Stimulated activated effector memory CD8-positive, alpha-beta T cell treated with anti-CD3 and anti-CD28 coated beads, Interleukin-12 subunit alpha, Interleukin-12 subunit beta, amount 100 ng/mL, for 72 hours (primary cell): ENCODE measurements at regions not wholly inside any gene's neighbourhood (a gene's known extent, or its start where the extent isn't known, plus 50 kb on each side); places are given as distances from the start of the nearest gene placed in this dataset.

Experiments used
- ATAC-seq: fragments of 150-1000 bp; cut with Tn5 transposase; 2 replicates; pipeline ENCODE4 v1.10.0; 2021
- DNase-seq, 2 donors: peaks; one replicate each; pipeline ENCODE4 v3.0.0; 2021 to 2022; ENCODE audit warnings: low spot score in 2 of 2
- H3K27ac Mint-ChIP-seq: one replicate; pipeline ENCODE4 v1.8.0; 2022; ENCODE audit warnings: mild to moderate bottlenecking, mixed read lengths
- H3K36me3 Mint-ChIP-seq: one replicate; pipeline ENCODE4 v1.8.0; 2022; ENCODE audit warnings: mild to moderate bottlenecking, mixed read lengths
- H3K4me1 Mint-ChIP-seq: one replicate; pipeline ENCODE4 v1.8.0; 2022; ENCODE audit warnings: mixed read lengths
- H3K4me3 Mint-ChIP-seq: one replicate; pipeline ENCODE4 v1.8.0; 2022; ENCODE audit warnings: mild to moderate bottlenecking, mixed read lengths
- H3K9me3 Mint-ChIP-seq: one replicate; pipeline ENCODE4 v1.8.0; 2022; ENCODE audit warnings: mixed read lengths

GRCh38 chr7:152970481-152970880 lies 210.9 kb downstream of the ACTR3B start:
- Mint-ChIP-seq H3K36me3 (no peaks in the 10 kb centered on the region), H3K4me3 (no peak overlapping the region), H3K27ac (no peak overlapping the region), H3K4me1 (no peaks in the 10 kb centered on the region), H3K9me3 (peaks cover 6% of the 10 kb centered on the region)
- ATAC-seq (no peak), DNase-seq (no peak)

- H3K4me3 Mint-ChIP-seq = no peak overlapping the region
- no peak for DNase-seq
- no peaks in the 10 kb centered on the region for H3K4me1 Mint-ChIP-seq
- ATAC-seq = no peak
- peaks cover 6% of the 10 kb centered on the region for H3K9me3 Mint-ChIP-seq
- no peak overlapping the region for H3K27ac Mint-ChIP-seq
- no peaks in the 10 kb centered on the region for H3K36me3 Mint-ChIP-seq
Observed at GRCh38 chr7:152974577-152974976, 215.0 kb downstream of the ACTR3B start.

- DNase-seq (no peak), ATAC-seq (no peak)
- H3K4me1 Mint-ChIP-seq = no peaks in the 10 kb centered on the region
- no peak overlapping the region for H3K27ac Mint-ChIP-seq
- no peaks in the 10 kb centered on the region for H3K36me3 Mint-ChIP-seq
- H3K9me3 Mint-ChIP-seq = peaks cover 6% of the 10 kb centered on the region
- H3K4me3 Mint-ChIP-seq = no peak overlapping the region
Observed at GRCh38 chr7:152975076-152975475, 215.5 kb downstream of the ACTR3B start.

GRCh38 chr7:152979376-152979775 lies 219.8 kb downstream of the ACTR3B start:
- no peaks in the 10 kb centered on the region for H3K9me3 Mint-ChIP-seq
- H3K4me1 Mint-ChIP-seq = no peaks in the 10 kb centered on the region
- H3K36me3 Mint-ChIP-seq = no peaks in the 10 kb centered on the region
- no peak overlapping the region for H3K4me3 Mint-ChIP-seq
- no peak overlapping the region for H3K27ac Mint-ChIP-seq
- ATAC-seq = no peak
- DNase-seq = no peak

GRCh38 chr7:152984421-152984820 lies 224.9 kb downstream of the ACTR3B start:
- H3K9me3 Mint-ChIP-seq = no peaks in the 10 kb centered on the region
- DNase-seq = no peak
- no peak overlapping the region for H3K4me3 Mint-ChIP-seq
- ATAC-seq = no peak
- H3K36me3 Mint-ChIP-seq = no peaks in the 10 kb centered on the region
- H3K4me1 Mint-ChIP-seq = no peaks in the 10 kb centered on the region
- no peak overlapping the region for H3K27ac Mint-ChIP-seq

GRCh38 chr7:152986376-152986775 lies 226.8 kb downstream of the ACTR3B start:
- Mint-ChIP-seq H3K4me1 (no peaks in the 10 kb centered on the region), H3K36me3 (no peaks in the 10 kb centered on the region), H3K27ac (no peak overlapping the region), H3K4me3 (no peak overlapping the region), H3K9me3 (no peaks in the 10 kb centered on the region)
- no peak for ATAC-seq
- DNase-seq = no peak

- ATAC-seq (no peak), DNase-seq (no peak)
- Mint-ChIP-seq H3K4me1 (no peaks in the 10 kb centered on the region), H3K27ac (no peak overlapping the region), H3K4me3 (no peak overlapping the region), H3K36me3 (no peaks in the 10 kb centered on the region), H3K9me3 (no peaks in the 10 kb centered on the region)
Observed at GRCh38 chr7:152987656-152988055, 228.1 kb downstream of the ACTR3B start.

- Mint-ChIP-seq H3K4me3 (no peak overlapping the region), H3K4me1 (no peaks in the 10 kb centered on the region), H3K36me3 (no peaks in the 10 kb centered on the region), H3K9me3 (no peaks in the 10 kb centered on the region), H3K27ac (no peak overlapping the region)
- no peak for DNase-seq
- no peak for ATAC-seq
Observed at GRCh38 chr7:152989889-152990380, 230.4 kb downstream of the ACTR3B start.

GRCh38 chr7:152998420-152998819 lies 238.9 kb downstream of the ACTR3B start:
- Mint-ChIP-seq H3K27ac (no peak overlapping the region), H3K4me1 (no peaks in the 10 kb centered on the region), H3K36me3 (no peaks in the 10 kb centered on the region), H3K4me3 (no peak overlapping the region), H3K9me3 (peaks cover 2% of the 10 kb centered on the region)
- ATAC-seq (no peak), DNase-seq (no peak)

- Mint-ChIP-seq H3K27ac (no peak overlapping the region), H3K9me3 (peaks cover 2% of the 10 kb centered on the region), H3K4me3 (no peak overlapping the region), H3K4me1 (no peaks in the 10 kb centered on the region), H3K36me3 (no peaks in the 10 kb centered on the region)
- DNase-seq = no peak
- no peak for ATAC-seq
Observed at GRCh38 chr7:153002115-153002514, 242.6 kb downstream of the ACTR3B start.

GRCh38 chr7:153002572-153002971 lies 243.0 kb downstream of the ACTR3B start:
- no peak overlapping the region for H3K4me3 Mint-ChIP-seq
- DNase-seq (no peak), ATAC-seq (no peak)
- H3K9me3 Mint-ChIP-seq = peaks cover 2% of the 10 kb centered on the region
- no peak overlapping the region for H3K27ac Mint-ChIP-seq
- no peaks in the 10 kb centered on the region for H3K36me3 Mint-ChIP-seq
- H3K4me1 Mint-ChIP-seq = no peaks in the 10 kb centered on the region

- ATAC-seq (no peak), DNase-seq (no peak)
- H3K36me3 Mint-ChIP-seq = no peaks in the 10 kb centered on the region
- no peak overlapping the region for H3K4me3 Mint-ChIP-seq
- H3K27ac Mint-ChIP-seq = no peak overlapping the region
- H3K4me1 Mint-ChIP-seq = no peaks in the 10 kb centered on the region
- peaks cover 2% of the 10 kb centered on the region for H3K9me3 Mint-ChIP-seq
Observed at GRCh38 chr7:153004341-153004740, 244.8 kb downstream of the ACTR3B start.

- ATAC-seq = no peak
- no peak overlapping the region for H3K4me3 Mint-ChIP-seq
- no peaks in the 10 kb centered on the region for H3K36me3 Mint-ChIP-seq
- no peaks in the 10 kb centered on the region for H3K9me3 Mint-ChIP-seq
- no peak overlapping the region for H3K27ac Mint-ChIP-seq
- no peak for DNase-seq
- H3K4me1 Mint-ChIP-seq = no peaks in the 10 kb centered on the region
Observed at GRCh38 chr7:153005750-153006435, 246.3 kb downstream of the ACTR3B start.

- H3K9me3 Mint-ChIP-seq = no peaks in the 10 kb centered on the region
- ATAC-seq = no peak
Observed at GRCh38 chr7:153006452-153006851, 246.9 kb downstream of the ACTR3B start.

GRCh38 chr7:153006911-153007310 lies 247.4 kb downstream of the ACTR3B start:
- H3K4me1 Mint-ChIP-seq = no peaks in the 10 kb centered on the region
- H3K27ac Mint-ChIP-seq = no peak overlapping the region
- no peaks in the 10 kb centered on the region for H3K9me3 Mint-ChIP-seq
- DNase-seq (no peak), ATAC-seq (no peak)
- no peak overlapping the region for H3K4me3 Mint-ChIP-seq
- H3K36me3 Mint-ChIP-seq = no peaks in the 10 kb centered on the region

More at GRCh38 chr7:153006452-153006851, 246.9 kb downstream of the ACTR3B start:
- H3K36me3 Mint-ChIP-seq = no peaks in the 10 kb centered on the region
- no peaks in the 10 kb centered on the region for H3K4me1 Mint-ChIP-seq
- no peak for DNase-seq
- no peak overlapping the region for H3K4me3 Mint-ChIP-seq
- no peak overlapping the region for H3K27ac Mint-ChIP-seq

GRCh38 chr7:153010416-153010815 lies 250.9 kb downstream of the ACTR3B start:
- Mint-ChIP-seq H3K4me3 (no peak overlapping the region), H3K36me3 (no peaks in the 10 kb centered on the region), H3K9me3 (peaks cover 2% of the 10 kb centered on the region), H3K4me1 (no peaks in the 10 kb centered on the region), H3K27ac (no peak overlapping the region)
- no peak for ATAC-seq
- DNase-seq = no peak
